GM18519 (cell line): ENCODE measurements at regions not wholly inside any gene's neighbourhood (a gene's known extent, or its start where the extent isn't known, plus 50 kb on each side); places are given as distances from the start of the nearest gene placed in this dataset.
"Not testable (repeated sequence)": the region's sequence is repeated elsewhere in the genome, so short reads cannot be mapped to it uniquely, and the experiment has no call there.

Source experiments
- ATAC-seq: cut with Tn5 transposase; IDR thresholded peaks from one replicate; pipeline ENCODE4 v1.9.1; 2021; ENCODE audit warnings: mild to moderate bottlenecking, moderate library complexity; ENCODE audit not compliant: unreplicated experiment, low FRiP score

- no peak for ATAC-seq
Measured at GRCh38 chr12:89777733-89778379, 69.2 kb upstream of the ATP2B1 start.

GRCh38 chr12:89775986-89776365 is 67.3 kb upstream of the ATP2B1 start:
- no peak for ATAC-seq

DNA sequence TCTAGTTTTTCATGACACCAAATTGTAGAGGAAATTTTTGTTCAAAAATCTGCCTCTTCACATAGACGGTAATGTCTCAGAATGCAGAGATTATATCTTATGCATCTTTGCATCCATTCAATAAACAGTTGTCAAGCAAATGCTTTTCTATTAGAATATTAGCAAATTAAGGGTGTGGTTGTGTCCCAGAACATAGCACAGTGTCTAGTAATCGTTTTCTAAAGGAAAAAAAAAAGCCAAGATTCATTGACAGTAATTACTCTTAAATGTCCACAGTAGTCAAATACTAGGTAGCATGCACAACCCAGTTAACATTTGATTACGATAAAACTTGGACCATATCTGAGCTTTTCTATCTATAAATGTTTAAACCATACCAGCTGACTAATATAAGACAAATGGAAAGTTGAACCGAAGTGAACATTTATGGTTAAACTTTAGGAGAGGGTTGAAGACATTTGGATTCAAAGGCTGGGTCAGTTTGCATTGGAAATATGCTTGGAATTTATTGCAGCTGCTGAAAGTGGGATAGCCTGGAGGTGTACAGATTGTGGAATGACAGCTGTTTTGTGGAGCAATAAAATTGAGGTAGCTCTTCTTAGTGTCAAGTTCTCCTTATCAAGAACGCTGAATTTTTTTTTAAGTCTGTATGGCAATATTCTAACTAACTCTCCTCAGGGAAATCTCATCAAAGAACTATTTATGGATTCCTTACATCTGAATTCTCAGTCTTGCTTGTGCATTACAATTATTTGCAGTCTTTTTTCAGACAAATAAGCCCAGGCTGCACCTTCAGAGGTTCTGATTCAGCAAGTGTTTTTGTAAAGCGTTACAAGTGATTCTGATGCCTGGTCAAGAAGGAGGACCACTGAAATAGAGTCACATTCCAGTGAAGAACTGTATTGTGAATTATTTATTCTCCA is 66.7 kb upstream of the ATP2B1 start:
- no peak for ATAC-seq

GRCh38 chr12:89774645-89775044 is 66.0 kb upstream of the ATP2B1 start:
- no peak for ATAC-seq

- no peak for ATAC-seq
Measured at GRCh38 chr12:89770391-89770790, 61.8 kb upstream of the ATP2B1 start.

DNA sequence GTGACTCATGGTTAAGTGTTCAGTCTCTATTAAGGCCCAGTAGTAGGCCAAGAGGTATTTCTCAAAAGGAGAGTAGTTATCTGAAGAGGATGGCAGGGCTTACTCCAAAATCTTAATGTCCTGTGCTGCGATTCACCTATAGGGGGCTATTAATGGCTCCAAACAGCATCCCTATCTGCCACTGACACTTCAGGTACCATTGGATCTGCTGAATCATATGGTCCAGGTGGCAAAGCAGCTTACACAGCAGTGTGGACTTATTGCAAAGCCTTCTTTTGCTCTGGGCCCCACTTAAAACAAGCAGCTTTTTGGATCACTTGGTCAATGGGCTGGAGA is 60.8 kb upstream of the ATP2B1 start:
- ATAC-seq: no peak

GRCh38 chr12:89768586-89769482 is 60.2 kb upstream of the ATP2B1 start:
- no peak for ATAC-seq

DNA sequence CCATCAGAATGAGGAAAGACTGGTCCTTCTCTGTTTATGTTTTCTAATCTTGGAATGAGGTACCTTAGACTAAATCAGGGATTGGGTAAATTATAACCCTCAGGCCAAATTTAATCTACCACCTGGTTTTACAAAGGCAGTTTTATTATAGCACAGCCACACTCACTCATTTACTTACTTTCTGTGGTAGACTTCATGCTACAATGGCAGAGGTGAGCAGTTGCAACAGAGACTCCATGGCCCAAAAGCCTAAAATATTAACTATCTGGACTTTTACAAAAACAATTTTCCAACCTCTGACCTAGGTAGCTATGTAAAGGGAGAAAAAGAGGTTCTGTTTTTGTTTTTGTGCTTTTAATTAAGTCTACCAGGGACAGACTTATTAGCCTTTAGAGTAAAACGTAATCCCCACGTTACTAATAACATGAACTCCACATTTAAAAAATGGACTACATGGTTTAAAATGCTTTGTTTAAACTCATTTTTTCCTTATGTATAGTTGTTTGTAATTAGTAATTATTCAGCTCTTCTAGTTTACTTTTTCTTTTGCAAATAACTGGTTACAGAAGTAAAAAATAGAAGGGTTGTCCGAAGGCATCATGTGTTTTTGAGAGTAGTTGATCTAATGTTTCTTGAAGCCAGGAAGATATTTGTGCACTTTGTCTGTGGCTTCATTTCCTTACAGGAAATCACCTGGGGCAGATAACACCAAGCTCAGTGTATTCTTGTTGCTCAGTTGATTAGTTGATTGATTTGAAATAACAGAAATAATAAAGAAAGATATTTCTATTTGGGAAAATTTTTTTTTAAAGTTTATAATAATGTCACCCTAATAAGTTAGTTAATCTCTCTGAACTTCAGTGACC is 57.6 kb upstream of the ATP2B1 start:
- ATAC-seq: peak; percentile 79

GRCh38 chr12:89764164-89764563 is 55.5 kb upstream of the ATP2B1 start:
- not testable (repeated sequence) for ATAC-seq

DNA sequence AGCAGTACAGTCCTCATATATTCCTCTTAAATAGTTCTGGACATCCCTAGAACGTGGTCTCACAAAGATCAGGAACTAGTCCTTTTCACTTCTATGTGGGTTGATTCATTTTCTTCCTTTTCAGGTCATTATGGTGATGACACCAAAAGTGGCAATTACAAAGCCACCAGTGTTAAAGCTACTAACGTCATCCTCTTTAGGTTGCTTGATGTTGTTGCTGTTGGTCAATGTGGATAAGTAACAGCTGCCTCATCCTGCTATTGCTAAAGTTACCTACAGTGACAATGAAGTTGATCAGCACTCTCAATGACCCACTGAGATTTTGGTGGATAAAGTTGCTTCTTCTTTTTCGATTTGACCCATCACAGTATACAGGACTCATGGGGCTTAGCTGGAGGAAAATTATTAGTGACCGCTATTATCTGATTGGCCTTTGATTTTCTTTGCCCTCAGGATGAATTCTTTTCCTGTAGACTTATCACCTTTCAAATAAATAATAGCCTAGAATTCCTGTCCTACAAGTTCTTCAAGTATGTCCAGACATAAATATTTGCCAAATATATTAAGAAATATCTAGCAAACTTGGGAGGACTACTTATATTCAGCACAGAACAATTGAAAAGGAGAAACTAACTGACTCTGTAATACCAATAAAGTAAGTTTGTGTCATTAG is 54.0 kb upstream of the ATP2B1 start:
- ATAC-seq: peak; percentile 42

DNA sequence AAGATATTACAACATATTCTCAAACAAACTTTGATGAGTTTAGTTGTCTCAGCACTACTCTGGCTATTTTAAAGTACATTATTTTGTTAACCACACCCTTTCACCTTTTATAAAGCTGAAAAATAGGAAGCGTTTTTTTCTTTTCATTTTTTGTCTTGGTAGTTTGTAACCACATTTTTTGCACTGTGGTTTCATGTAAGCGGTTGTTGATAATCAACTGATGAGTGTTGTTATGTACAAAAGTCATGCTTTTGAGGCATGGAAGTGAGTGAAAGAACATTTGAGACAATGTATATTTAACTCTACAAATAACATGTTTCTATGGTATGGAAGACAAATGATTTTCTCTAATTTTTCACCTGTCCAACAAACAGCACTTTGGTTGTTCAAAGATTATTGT is 52.1 kb upstream of the ATP2B1 start:
- ATAC-seq: no peak
